NCI-H82 treated with DMSO at 0.1 percent for 48 hours (cell line): ENCODE measurements at regions not wholly inside any gene's neighbourhood (a gene's known extent, or its start where the extent isn't known, plus 50 kb on each side); places are given as distances from the start of the nearest gene placed in this dataset.

ENCODE experiments used
- DNase-seq: peaks from one replicate; lab custom pipeline; 2025; ENCODE audit not compliant: unreplicated experiment; lab: John Stamatoyannopoulos, UW

GRCh38 chr7:36029853-36030515 is 123.1 kb upstream of the EEPD1 start:
- DNase-seq: no peak

DNA sequence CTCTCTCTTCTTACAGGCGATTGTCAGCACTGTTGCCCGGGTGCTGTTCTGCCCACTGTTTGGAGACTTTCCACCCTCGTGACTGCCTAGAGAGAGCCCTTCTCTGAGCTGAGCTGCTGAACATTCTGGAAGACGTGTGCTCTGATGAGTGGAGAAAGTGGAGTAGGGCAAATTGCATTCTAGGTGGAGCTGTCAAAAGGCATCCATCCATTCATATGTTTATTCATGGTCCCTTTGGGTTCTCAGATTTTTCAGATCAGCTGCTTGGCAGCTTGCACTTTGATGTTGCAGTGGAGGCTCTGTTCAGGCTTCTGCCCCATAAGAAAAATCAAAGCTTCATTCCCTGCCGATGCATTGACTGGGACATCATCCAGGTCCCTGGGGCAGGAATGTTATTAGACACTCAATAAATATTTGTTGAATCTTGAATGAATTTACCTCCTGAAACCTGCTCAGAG is 120.7 kb upstream of the EEPD1 start:
- no peak for DNase-seq

- no peak for DNase-seq
Measured at GRCh38 chr7:36034020-36034419, 119.0 kb upstream of the EEPD1 start.

DNA sequence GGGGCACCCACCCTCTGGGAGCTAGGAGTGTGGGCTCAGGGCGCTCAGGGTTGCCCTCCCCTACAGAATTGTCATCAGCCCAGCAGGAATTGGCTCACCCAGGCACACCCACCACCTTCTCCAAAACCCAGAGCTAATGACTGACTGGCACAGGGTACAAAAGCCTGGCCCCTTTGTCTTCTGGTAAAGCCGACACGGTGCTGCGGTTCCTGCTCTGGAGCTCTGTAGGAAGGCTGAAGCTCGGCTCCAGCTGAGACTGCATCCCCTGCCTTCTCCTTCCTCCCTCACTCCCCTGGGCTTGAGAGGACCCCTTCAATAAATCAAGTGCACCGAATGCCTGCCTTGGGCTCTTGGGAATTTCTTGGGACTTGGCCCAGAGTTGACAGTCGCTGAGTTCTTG is 117.9 kb upstream of the EEPD1 start:
- DNase-seq: no peak

DNA sequence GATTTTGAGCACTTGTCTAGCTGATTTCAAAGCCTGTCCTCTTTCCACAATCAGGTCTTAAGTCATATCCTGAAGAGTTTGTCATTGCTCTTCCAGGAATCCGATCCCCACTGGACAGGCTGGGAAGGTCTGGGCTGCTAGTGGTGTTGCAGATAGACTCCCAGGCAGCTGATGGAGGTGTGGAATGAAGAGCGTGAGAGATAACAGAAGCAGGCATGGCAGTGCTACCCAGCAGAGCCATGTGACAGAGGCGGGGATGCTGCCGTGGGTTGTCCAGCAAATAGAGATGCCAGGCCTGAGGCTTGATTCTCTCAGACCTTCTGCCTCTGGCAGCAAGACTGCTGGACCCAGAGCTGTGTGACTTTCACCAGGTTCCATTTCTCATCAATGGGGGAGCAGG is 116.5 kb upstream of the EEPD1 start:
- no peak for DNase-seq

DNA sequence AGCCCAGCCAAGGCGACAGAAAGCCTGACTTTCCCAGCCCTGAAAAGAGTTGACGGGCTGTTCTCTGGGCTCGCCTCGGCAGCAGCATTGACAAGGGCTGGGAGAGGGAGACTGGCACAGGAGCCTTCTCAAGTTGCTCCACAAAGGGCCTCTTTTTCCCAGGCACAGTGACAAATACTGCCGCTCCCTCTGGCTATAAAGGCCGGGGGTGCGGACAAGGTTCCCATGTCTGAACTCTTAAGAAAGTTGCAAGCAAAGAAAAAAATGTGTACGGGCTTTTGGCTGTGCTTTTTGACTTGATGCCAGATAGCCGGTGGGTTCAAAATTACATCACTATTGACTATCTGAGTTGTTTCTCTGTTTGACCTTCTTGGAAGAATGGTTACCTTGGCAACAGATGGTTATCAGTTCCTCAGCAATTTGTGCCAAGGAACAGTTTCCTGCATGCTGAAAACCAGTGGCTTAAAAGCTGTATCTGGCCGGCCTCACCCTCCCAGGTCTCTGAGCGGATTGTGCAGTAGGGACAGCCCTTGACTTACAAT is 115.9 kb upstream of the EEPD1 start:
- DNase-seq: no peak

GRCh38 chr7:36038063-36038721 is 114.9 kb upstream of the EEPD1 start:
- DNase-seq: no peak

- DNase-seq: no peak
Measured at GRCh38 chr7:36039243-36039642, 113.8 kb upstream of the EEPD1 start.

DNA sequence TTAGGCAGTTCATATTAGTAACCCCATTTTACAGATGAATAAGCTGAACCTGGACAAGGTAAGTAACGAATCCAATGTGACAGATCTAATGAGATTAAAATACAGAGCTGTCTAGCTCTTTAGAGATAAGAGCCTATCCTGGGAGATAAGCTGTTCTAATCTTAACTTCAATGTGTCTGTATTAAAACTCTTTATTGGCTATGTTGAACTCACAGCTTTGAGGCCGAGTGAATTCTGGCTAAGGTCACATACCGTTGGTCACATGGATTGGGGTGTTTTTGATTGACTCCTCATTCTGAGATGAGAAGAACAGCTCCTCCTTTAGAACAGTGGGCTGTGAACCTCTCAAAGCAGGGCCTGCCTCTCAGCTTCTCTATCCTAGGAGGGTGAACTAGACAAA is 113.4 kb upstream of the EEPD1 start:
- no peak for DNase-seq

DNA sequence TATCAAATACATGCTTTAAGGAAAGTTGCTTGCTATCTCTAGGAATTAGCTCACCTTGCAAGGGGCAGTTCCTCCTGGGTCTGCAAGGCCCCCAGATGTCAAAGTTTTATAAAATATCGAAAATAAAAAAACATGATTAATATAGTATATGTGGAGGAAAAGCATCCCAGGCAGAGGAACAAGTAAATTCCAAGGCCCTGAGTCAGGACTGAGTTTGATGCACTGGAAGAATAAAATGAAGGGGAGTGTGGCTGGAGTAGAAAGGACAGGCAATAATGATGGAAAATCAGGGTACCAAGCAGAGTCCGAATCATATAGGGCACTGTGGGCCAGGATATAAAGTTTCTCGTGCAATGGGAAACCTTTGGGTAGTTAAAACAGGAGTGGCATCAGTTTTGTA is 112.4 kb upstream of the EEPD1 start:
- DNase-seq: no peak

DNA sequence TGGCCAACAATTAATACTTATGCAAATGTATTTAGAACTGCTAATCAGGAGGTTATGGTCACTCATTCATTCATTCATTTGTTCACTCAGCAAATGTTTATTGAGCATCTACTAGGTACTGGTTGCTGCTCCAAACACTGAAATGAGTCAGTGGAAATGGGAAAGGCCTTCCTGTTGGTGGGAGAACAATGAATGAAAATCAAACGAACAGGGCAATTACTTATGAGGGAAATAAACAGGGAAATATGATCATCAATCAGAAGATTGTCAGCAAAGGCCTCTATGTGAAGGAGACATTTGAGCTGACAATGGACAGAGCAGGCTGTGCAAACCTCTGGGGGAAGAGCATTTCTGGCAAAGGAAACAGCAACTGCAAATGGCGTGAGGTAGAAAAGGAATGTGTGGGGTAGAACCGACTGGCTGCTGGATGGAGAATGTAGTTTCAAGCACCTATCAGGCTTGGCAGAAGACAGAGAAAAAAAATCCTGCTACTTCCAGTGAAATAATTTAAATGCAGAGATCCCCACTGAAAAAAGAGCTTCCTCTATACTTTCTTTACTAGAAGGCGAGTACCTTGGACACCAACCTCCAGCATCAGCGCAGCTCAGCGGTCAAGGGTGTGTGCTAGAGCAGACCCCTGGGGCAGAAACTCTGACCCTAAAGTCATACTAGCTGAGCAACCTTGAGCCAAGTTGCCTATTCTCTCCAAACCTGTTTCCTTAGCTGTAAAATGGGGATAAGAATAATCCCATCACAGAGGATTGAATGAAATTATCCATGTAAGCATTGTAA is 108.8 kb upstream of the EEPD1 start:
- DNase-seq: peak; percentile 32

DNA sequence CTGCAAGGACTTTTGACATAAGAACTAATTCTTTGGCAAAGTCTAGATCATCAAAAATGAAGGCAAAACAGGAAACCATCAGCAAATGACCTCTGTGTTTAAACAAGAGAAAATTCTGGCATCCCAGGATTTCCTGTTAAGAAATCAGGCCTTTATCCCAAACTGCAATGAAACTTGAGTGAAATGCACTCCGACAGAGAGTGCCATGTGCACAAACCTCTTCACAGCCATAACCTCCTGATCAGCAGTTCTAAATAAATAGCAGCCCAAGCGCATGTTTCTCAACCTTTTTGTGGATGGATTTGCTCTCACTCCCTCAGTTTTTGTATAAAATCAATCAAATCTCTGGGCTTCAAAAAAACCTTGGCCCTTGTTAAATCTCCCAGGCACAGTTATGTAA is 107.7 kb upstream of the EEPD1 start:
- no peak for DNase-seq

DNA sequence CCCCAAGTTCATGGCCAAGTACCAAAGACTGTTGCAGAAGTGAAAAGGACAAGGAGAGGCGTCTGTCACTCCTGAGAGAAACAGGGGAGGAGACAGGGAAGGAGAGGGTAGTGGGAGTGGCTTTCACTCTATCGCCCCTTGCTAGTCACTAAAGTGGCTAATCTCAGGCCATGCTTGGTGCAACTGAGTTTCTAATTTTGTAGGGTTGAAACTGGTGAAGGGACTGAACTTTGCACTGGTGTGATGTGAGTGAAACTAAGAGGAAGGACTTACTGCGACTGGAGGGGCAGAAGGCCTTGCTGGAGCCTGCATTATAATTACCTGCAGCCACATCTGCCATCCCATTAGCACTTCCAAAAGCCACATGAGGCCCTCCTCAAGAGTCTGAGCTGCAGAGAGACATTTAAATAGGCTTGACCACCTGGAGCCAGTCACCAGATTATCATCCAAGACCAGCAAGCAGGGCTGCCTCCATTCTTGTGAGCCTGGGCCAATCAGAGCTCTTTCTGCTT is 107.2 kb upstream of the EEPD1 start:
- DNase-seq: peak; percentile 87

DNA sequence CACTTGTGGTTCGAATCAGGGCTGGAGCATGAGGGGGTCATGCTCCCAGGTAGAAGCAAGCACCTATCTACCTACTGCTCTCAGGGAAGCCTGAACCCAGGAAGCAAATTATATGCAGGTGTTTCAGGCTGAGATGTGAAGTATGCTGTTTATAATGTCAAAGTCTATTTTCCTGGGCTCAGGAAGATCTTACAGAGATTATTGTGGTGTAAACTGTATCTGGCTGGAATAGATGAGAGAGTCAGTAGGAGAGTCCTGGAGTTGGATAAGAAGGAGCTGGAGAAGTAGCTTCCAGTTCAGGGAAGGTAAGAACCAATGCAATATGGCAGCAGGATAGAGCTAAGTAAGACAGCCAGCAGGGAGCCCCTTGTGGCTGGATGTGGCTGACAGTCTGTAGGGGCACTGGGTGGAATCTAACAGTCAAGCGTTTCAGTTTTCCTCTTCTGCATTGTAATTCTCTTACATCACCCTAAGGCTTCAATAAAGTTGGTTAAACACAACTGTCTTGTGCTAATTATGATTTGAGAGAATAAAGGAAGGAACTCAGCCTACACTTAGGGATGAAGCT is 105.9 kb upstream of the EEPD1 start:
- peak; percentile 8 for DNase-seq

DNA sequence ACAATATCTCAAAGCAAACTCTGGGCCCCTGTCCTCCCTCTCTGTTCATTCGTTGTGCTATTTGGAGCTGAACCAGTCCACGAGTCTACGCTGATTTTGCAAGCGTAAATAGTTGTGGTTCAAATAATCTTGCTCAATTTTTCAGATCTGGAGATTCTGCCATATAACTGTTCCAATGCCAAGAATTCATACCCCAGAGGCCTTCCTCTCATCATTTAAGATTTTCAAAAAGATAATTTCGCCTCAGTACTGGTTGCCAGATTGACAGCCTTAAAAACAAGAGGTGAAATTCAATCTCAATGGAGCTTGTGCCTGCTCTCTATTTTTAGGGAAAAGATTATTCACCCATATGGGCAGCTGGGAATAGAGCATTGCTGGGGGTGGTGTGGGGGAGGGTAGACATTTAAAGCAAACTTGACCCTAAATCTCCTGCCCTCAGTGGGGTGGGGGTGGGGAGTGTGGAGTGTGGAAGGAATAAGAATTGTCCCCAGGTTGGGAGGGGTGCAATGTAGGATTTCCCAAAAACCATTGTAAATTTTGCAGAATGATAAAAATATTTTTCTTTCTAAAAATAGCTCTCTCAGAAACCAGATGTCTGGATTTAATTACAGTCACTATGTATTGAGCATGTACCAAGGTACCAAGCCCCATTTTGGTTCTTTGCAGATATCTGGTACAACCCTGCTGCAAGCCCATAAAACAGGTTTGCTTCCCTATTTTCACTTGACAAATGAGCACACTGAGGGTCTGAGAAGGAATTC is 104.7 kb upstream of the EEPD1 start:
- peak; percentile 41 for DNase-seq

DNA sequence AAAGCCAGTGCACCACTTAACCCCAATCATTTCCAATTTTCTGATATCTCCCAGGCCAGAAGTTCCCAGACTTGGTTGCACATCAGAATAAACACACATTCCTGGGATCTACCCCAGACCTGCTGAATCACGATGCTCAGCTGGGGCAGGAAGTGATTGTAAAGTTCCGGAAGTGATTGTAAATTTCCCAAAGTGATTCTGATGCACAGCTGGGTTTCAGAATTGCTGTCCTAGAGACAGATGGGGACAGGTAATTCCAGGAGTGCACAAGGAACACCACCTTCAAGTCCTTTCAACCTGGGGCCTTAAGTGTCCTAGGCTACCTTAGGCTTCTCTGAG is 104.2 kb upstream of the EEPD1 start:
- DNase-seq: no peak

DNA sequence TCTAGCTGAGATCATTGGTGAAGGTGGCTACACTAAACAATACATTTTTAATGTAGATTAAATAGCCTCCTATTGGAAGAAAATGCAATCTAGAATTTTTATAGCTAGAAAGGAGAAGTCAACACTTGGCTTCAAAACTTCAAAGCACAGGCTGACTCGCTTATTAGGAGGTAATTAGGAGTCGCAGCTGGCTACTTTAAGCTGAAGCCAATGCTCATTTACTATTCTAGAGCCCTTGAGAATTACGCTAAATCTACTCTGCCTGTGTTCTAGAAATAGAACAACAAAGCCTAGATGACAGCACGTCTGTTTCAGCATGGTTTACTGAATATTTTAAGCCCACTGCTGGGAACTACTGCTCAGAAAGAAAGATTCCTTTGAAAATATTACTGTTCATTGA is 101.6 kb upstream of the EEPD1 start:
- no peak for DNase-seq

- DNase-seq: no peak
Measured at GRCh38 chr7:36053589-36053988, 99.5 kb upstream of the EEPD1 start.

DNA sequence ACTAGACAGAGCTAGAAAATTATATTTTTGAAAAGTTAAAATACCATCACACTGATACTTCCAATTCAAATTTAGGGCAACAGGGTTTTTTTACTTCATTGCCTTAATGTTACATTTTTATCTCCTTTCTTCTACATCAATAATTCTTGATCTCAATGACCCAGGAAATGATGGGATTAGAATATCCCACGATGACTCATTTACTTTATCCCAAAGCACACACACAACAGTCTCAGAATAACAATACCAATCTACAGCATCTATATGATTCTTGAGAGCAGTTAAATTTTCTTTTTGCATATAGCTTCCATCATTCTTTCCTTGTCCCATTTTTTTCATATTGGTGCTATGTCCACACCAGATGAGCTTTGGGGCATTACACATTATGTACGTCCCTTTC is 98.4 kb upstream of the EEPD1 start:
- DNase-seq: no peak

DNA sequence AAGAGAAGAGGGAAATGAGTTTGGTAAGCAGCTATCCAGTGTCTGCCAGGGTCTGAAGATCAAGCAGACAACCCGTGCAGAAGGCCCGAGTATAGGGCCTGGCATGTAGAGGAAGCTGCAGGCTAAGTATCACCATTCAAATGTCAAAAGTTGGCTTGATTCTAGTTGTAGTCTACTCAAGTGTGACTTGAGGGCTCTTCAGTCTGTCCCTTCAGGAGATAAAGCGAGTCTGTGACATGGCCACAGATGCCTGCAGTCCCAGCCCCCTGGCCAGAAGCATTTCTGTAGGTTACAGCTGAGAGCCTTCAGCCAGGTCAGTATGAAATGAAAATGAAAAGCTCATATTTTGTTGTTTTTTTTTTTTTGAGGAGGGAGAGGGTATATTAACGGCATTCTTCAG is 97.8 kb upstream of the EEPD1 start:
- DNase-seq: no peak

DNA sequence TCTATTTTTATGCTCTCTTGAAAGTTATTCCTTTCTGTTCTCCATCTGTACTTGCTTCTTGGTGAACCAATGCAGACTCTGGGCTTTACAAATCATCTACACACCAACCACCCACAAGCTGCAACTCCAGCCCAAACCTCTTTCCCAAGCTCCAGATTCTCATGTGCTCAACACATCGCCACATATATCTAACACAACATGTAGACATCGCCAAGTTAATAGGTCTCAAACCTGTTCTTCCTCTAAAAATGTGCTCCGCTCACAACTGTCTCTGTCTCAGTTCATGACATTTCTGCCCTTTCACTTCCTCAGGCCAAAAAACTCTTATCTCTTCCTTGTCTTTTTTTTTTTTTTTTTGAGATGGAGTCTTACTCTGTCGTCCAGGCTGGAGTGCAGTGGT is 95.7 kb upstream of the EEPD1 start:
- no peak for DNase-seq
